ENCODE measurements at regions not wholly inside any gene's neighbourhood (a gene's known extent, or its start where the extent isn't known, plus 50 kb on each side); places are given as distances from the start of the nearest gene placed in this dataset.

GRCh38 chr15:93700051-93700450 is 531.3 kb upstream of the MCTP2 start:
- in situ Hi-C loops (cut with MboI; ENCODE audit: low sequenced_read_pairs in 4 of 4) (no loop called here), intact Hi-C loops (cut with DNase I; ENCODE audit: low total_unique reads) (no loop called here)
- TF ChIP-seq POLR2A (IDR thresholded peaks at IDR 0.05) (no peak), CTCF (IDR thresholded peaks at IDR 0.05 in 4 of 5, conservative IDR thresholded peaks at IDR 0.05 in 1 of 5) (no peak)
- Histone ChIP-seq H3K9me3 (peaks cover 0 to 3% (median 0%) of the 10 kb centered on the region in 3 donors), H3K4me1 (no peaks in the 10 kb centered on the region), H3K36me3 (no peaks in the 10 kb centered on the region), H3K27me3 (no peaks in the 10 kb centered on the region), H3K4me3 (no peak overlapping the region), H3K27ac (no peak overlapping the region)
- DNase-seq: no peak
- no peak for ATAC-seq

- H3K4me3 ChIP-seq: no peak overlapping the region
These were observed 537.3 kb upstream of the MCTP2 start for GRCh38 chr15:93694033-93694432.

GRCh38 chr15:93683651-93684050 is 547.7 kb upstream of the MCTP2 start:
- Histone ChIP-seq H3K4me1 (no peaks in the 10 kb centered on the region), H3K4me3 (no peak overlapping the region), H3K36me3 (no peaks in the 10 kb centered on the region), H3K27ac (no peak overlapping the region), H3K27me3 (no peaks in the 10 kb centered on the region), H3K9me3 (peaks cover 0 to 11% (median 0%) of the 10 kb centered on the region in 3 donors)
- ATAC-seq: no peak
- in situ Hi-C loops (cut with MboI; ENCODE audit: low sequenced_read_pairs in 4 of 4) (no loop called here), intact Hi-C loops (cut with DNase I; ENCODE audit: low total_unique reads) (no loop called here)
- DNase-seq: no peak
- TF ChIP-seq CTCF (IDR thresholded peaks at IDR 0.05 in 4 of 5, conservative IDR thresholded peaks at IDR 0.05 in 1 of 5): no peak
- no peak for TF ChIP-seq POLR2A (IDR thresholded peaks at IDR 0.05)

More at GRCh38 chr15:93694033-93694432, 537.3 kb upstream of the MCTP2 start:
- in situ Hi-C loops (cut with MboI; ENCODE audit: low sequenced_read_pairs in 4 of 4) (no loop called here), intact Hi-C loops (cut with DNase I; ENCODE audit: low total_unique reads) (no loop called here)
- ATAC-seq: no peak
- Histone ChIP-seq H3K27ac (no peak overlapping the region), H3K36me3 (no peaks in the 10 kb centered on the region), H3K27me3 (no peaks in the 10 kb centered on the region), H3K4me1 (no peaks in the 10 kb centered on the region), H3K9me3 (peaks cover 0 to 3% (median 0%) of the 10 kb centered on the region in 3 donors)
- no peak for DNase-seq
- no peak for TF ChIP-seq POLR2A (IDR thresholded peaks at IDR 0.05)
- TF ChIP-seq CTCF (IDR thresholded peaks at IDR 0.05 in 4 of 5, conservative IDR thresholded peaks at IDR 0.05 in 1 of 5): no peak

- Histone ChIP-seq H3K9me3 (no peaks in the 10 kb centered on the region), H3K4me3 (no peak overlapping the region), H3K27me3 (no peaks in the 10 kb centered on the region), H3K27ac (no peak overlapping the region), H3K4me1 (peaks cover 0 to 12% of the 10 kb centered on the region in 2 donors), H3K36me3 (no peaks in the 10 kb centered on the region)
- no peak for ATAC-seq
- TF ChIP-seq POLR2A (IDR thresholded peaks at IDR 0.05) (no peak), CTCF (IDR thresholded peaks at IDR 0.05 in 4 of 5, conservative IDR thresholded peaks at IDR 0.05 in 1 of 5) (no peak)
- no peak for DNase-seq
- in situ Hi-C loops (cut with MboI; ENCODE audit: low sequenced_read_pairs in 4 of 4) (no loop called here), intact Hi-C loops (cut with DNase I; ENCODE audit: low total_unique reads) (no loop called here)
These were observed 559.9 kb upstream of the MCTP2 start for GRCh38 chr15:93671387-93671943.

GRCh38 chr15:93670931-93671330 is 560.4 kb upstream of the MCTP2 start:
- in situ Hi-C loops (cut with MboI; ENCODE audit: low sequenced_read_pairs in 4 of 4): no loop called here
- no peak for ATAC-seq

More at GRCh38 chr15:93670931-93671330, 560.4 kb upstream of the MCTP2 start:
- Histone ChIP-seq H3K27ac (no peak overlapping the region), H3K9me3 (no peaks in the 10 kb centered on the region), H3K4me3 (no peak overlapping the region), H3K36me3 (no peaks in the 10 kb centered on the region), H3K4me1 (peaks cover 0 to 12% of the 10 kb centered on the region in 2 donors), H3K27me3 (no peaks in the 10 kb centered on the region)
- intact Hi-C loops (cut with DNase I; ENCODE audit: low total_unique reads): no loop called here
- no peak for TF ChIP-seq POLR2A (IDR thresholded peaks at IDR 0.05)
- no peak for TF ChIP-seq CTCF (IDR thresholded peaks at IDR 0.05 in 4 of 5, conservative IDR thresholded peaks at IDR 0.05 in 1 of 5)
- no peak for DNase-seq

All from gastrocnemius medialis (tissue), 4 donors.